IMR-90 (cell line): ENCODE measurements at regions not wholly inside any gene's neighbourhood (a gene's known extent, or its start where the extent isn't known, plus 50 kb on each side); places are given as distances from the start of the nearest gene placed in this dataset.

Experiments
- ATAC-seq: fragments of 200-7000 bp; cut with Tn5 transposase; 2 replicates; pipeline ENCODE4 v1.9.1; 2020; ENCODE audit warnings: low read depth, mild to moderate bottlenecking, moderate library complexity
- BruUV-seq: library from RNA; stranded (reverse); fragments of 400-500 nt; replicated peaks from 2 replicates; lab custom pipeline; 2021; lab: Mats Ljungman, UMichigan
- CTCF ChIA-PET: fragments of 300-600 bp; formaldehyde crosslinking; extraction: SDS; loops from one replicate; lab custom pipeline; 2021; ENCODE audit warnings: antibody characterized with exemption; lab: Yijun Ruan, JAX
- POLR2A ChIA-PET: fragments of 300-600 bp; sonication (Branson Sonifier 250); formaldehyde crosslinking; loops from one replicate; lab custom pipeline; 2022; ENCODE audit warnings: antibody characterized with exemption; ENCODE audit not compliant: unreplicated experiment; lab: Charles Lee
- DNase-seq: peaks from one replicate; pipeline ENCODE4 v3.0.0; 2013
- H2AFZ ChIP-seq: replicated peaks from 2 replicates; pipeline ENCODE3; 2013; ENCODE audit warnings: low read length, mild to moderate bottlenecking; ENCODE audit not compliant: poor library complexity
- H2AK5ac ChIP-seq: 2 replicates; pipeline ENCODE4 v1.6.1; 2013; ENCODE audit warnings: low read depth, low read length, inconsistent platforms
- H2AK9ac ChIP-seq: replicated peaks from 2 replicates; pipeline ENCODE3; 2013; ENCODE audit warnings: mild to moderate bottlenecking, low read depth, low read length, moderate library complexity; ENCODE audit not compliant: poor library complexity
- H2BK120ac ChIP-seq: 2 replicates; pipeline ENCODE4 v1.6.1; 2013; ENCODE audit warnings: low read depth, low read length, inconsistent platforms
- H2BK15ac ChIP-seq: 3 replicates; pipeline ENCODE4 v1.6.1; 2013; ENCODE audit warnings: low read depth, low read length, inconsistent platforms
- H2BK20ac ChIP-seq: 2 replicates; pipeline ENCODE4 v1.6.1; 2013; ENCODE audit warnings: low read depth, mild to moderate bottlenecking, inconsistent platforms, low read length, moderate library complexity
- H2BK5ac ChIP-seq: 2 replicates; pipeline ENCODE4 v1.6.1; 2013; ENCODE audit warnings: mild to moderate bottlenecking, low read depth, low read length, inconsistent platforms; ENCODE audit not compliant: poor library complexity, severe bottlenecking
- H3K14ac ChIP-seq: replicated peaks from 2 replicates; pipeline ENCODE4 v1.6.1; 2013; ENCODE audit warnings: low read depth, low read length, inconsistent platforms
- H3K18ac ChIP-seq: 2 replicates; pipeline ENCODE4 v1.6.1; 2013; ENCODE audit warnings: low read depth, low read length, control low read depth
- H3K23ac ChIP-seq: 2 replicates; pipeline ENCODE4 v1.6.1; 2013; ENCODE audit warnings: low read depth, low read length, inconsistent platforms
- H3K27ac ChIP-seq: 2 replicates; pipeline ENCODE4 v1.5.1; 2013; ENCODE audit warnings: mild to moderate bottlenecking, control low read depth, low read length; ENCODE audit not compliant: insufficient read depth
- H3K27me3 ChIP-seq: 2 replicates; pipeline ENCODE4 v1.6.1; 2013; ENCODE audit warnings: low read length; ENCODE audit not compliant: control insufficient read depth, insufficient read depth
- H3K36me3 ChIP-seq: 2 replicates; pipeline ENCODE4 v1.6.1; 2013; ENCODE audit warnings: low read length, mixed read lengths; ENCODE audit not compliant: control insufficient read depth, insufficient read depth
- H3K4ac ChIP-seq: 2 replicates; pipeline ENCODE4 v1.6.1; 2013; ENCODE audit warnings: low read depth, low read length, inconsistent platforms
- H3K4me1 ChIP-seq: 2 replicates; pipeline ENCODE4 v1.6.1; 2013; ENCODE audit warnings: low read length, mixed read lengths; ENCODE audit not compliant: control insufficient read depth, insufficient read depth
- H3K4me2 ChIP-seq: 2 replicates; pipeline ENCODE4 v1.6.1; 2013; ENCODE audit warnings: low read depth, mild to moderate bottlenecking, control low read depth, low read length, moderate library complexity
- H3K4me3 ChIP-seq: 2 replicates; pipeline ENCODE4 v1.5.1; 2013; ENCODE audit warnings: low read depth, mild to moderate bottlenecking, control low read depth, low read length, moderate library complexity; ENCODE audit not compliant: insufficient read depth
- H3K56ac ChIP-seq: 2 replicates; pipeline ENCODE4 v1.6.1; 2013; ENCODE audit warnings: low read length, inconsistent platforms; ENCODE audit not compliant: insufficient read depth; ENCODE audit errors: extremely low read depth
- H3K79me1 ChIP-seq, 2 experiments: 2 replicates each; pipeline ENCODE4 v1.6.1; 2013; ENCODE audit warnings: low read length in 2 of 2, inconsistent platforms in 1 of 2, low read depth in 1 of 2
- H3K9ac ChIP-seq: 2 replicates; pipeline ENCODE4 v1.6.1; 2013; ENCODE audit warnings: low read depth, low read length, control low read depth
- H3K9me1 ChIP-seq: 2 replicates; pipeline ENCODE4 v1.6.1; 2013; ENCODE audit warnings: low read length, inconsistent platforms; ENCODE audit not compliant: insufficient read depth
- H3K9me3 ChIP-seq: 2 replicates; pipeline ENCODE4 v1.6.1; 2013; ENCODE audit warnings: low read length; ENCODE audit not compliant: control insufficient read depth, insufficient read depth
- H4K20me1 ChIP-seq: 2 replicates; pipeline ENCODE4 v1.6.1; 2013; ENCODE audit warnings: low read length, inconsistent platforms; ENCODE audit not compliant: insufficient read depth
- H4K5ac ChIP-seq: 2 replicates; pipeline ENCODE4 v1.6.1; 2013; ENCODE audit warnings: mild to moderate bottlenecking, low read depth, low read length, control low read depth
- H4K8ac ChIP-seq, 2 experiments: 2 replicates each; pipeline ENCODE4 v1.6.1; 2013; ENCODE audit warnings: low read depth in 2 of 2, low read length in 2 of 2, control low read depth in 1 of 2, inconsistent platforms in 1 of 2
- H4K91ac ChIP-seq: 2 replicates; pipeline ENCODE4 v1.6.1; 2013; ENCODE audit warnings: low read depth, low read length, inconsistent platforms; ENCODE audit not compliant: insufficient read depth
- FOS ChIP-seq: fragments of 150-350 bp; IDR thresholded peaks from 2 replicates; pipeline ENCODE4 v1.6.1; 2016; ENCODE audit warnings: low read depth, low read length
- dilution Hi-C: fragments of 300-500 bp; cut with HindIII; formaldehyde crosslinking; loops from one replicate; pipeline ENCODE4 v1.14.3; 2018; ENCODE audit warnings: low sequenced_read_pairs; ENCODE audit not compliant: unreplicated experiment
- in situ Hi-C: fragments of 300-500 bp; cut with MboI; formaldehyde crosslinking; loops from 3 replicates; pipeline ENCODE4 v1.14.3; 2019; ENCODE audit warnings: low sequenced_read_pairs, inconsistent platforms, mixed read lengths
- intact Hi-C: fragments of 100-400 bp; cut with micrococcal nuclease; formaldehyde crosslinking; loops from 2 replicates; pipeline ENCODE4 v1.10.0; 2022

GRCh38 chr2:63660060-63660459 lies 71.3 kb downstream of the MDH1 start:
- H2BK15ac ChIP-seq = 0 out of 3 replicates have a peak overlapping the region, but pooled peaks have one; percentile 34
- H3K4me2 ChIP-seq = no peak overlapping the region
- H3K9ac ChIP-seq = no peak overlapping the region
- H3K36me3 ChIP-seq = no peaks in the 10 kb centered on the region
- H4K8ac ChIP-seq = peak overlapping the region in 1 of 2 experiments; percentile 4; a peak in 2 of 4 replicates
- no peak overlapping the region for H2AFZ ChIP-seq
- no peak overlapping the region for H3K4ac ChIP-seq
- H3K27ac ChIP-seq = no peak overlapping the region
- no peaks in the 10 kb centered on the region for H3K9me3 ChIP-seq
- peak overlapping the region; percentile 12; the same call in 1 of the 2 replicates for H2BK120ac ChIP-seq
- ChIA-PET CTCF (no interaction called here), POLR2A (no interaction called here)
- H2AK5ac ChIP-seq = no peak overlapping the region
- intact Hi-C loops (no loop called here), dilution Hi-C loops (no loop called here), in situ Hi-C loops (no loop called here)
- H2AK9ac ChIP-seq = no peak overlapping the region
- TF ChIP-seq FOS = no peak
- no peak overlapping the region for H4K91ac ChIP-seq
- H3K4me3 ChIP-seq = no peak overlapping the region
- ATAC-seq = no peak
- H3K18ac ChIP-seq = no peak overlapping the region
- H3K23ac ChIP-seq = no peak overlapping the region
- peaks cover 3% of the 10 kb centered on the region; the same call in 1 of the 2 replicates for H3K4me1 ChIP-seq
- no peaks in the 10 kb centered on the region for H3K79me1 ChIP-seq
- H3K9me1 ChIP-seq = no peaks in the 10 kb centered on the region
- no peak overlapping the region for H3K14ac ChIP-seq
- H3K27me3 ChIP-seq = no peaks in the 10 kb centered on the region
- peak overlapping the region; percentile 95 for H2BK5ac ChIP-seq
- no peak overlapping the region for H3K56ac ChIP-seq
- DNase-seq = no peak
- no peak overlapping the region; the same call in 1 of the 2 replicates for H2BK20ac ChIP-seq
- no peaks in the 10 kb centered on the region for H4K20me1 ChIP-seq
- BruUV-seq = no TSS peak
- H4K5ac ChIP-seq = no peak overlapping the region
